ENCODE measurements at regions not wholly inside any gene's neighbourhood (a gene's known extent, or its start where the extent isn't known, plus 50 kb on each side); places are given as distances from the start of the nearest gene placed in this dataset.

GRCh38 chr20:11697055-11697454 lies 220.6 kb upstream of the BTBD3 start (continued):
- TF ChIP-seq ZNF646 (CRISPR knock-in tag; IDR thresholded peaks at IDR 0.05): no peak
- TF ChIP-seq NAIF1 (CRISPR knock-in tag; IDR thresholded peaks at IDR 0.05; ENCODE audit: borderline replicate concordance): no peak

GRCh38 chr20:11697646-11698045 lies 220.0 kb upstream of the BTBD3 start:
- no peak for FAIRE-seq

More at GRCh38 chr20:11697646-11698045, 220.0 kb upstream of the BTBD3 start:
- 0% methylated on average over 1 of the region's 1 CpG for WGBS (ENCODE audit: low lambda C conversion rate)
- BruUV-seq (replicated peaks): no TSS peak
- in situ Hi-C loops (cut with HindIII; ENCODE audit: extremely low pct_ligation_motif_present, low pct_unique_long_range_greater_than_20kb): no loop called here
- TF ChIP-seq IRX3 (CRISPR knock-in tag; IDR thresholded peaks at IDR 0.05; ENCODE audit: borderline replicate concordance, low read depth) (no peak), FOXO1 (CRISPR knock-in tag; IDR thresholded peaks at IDR 0.05) (no peak), ZNF550 (CRISPR knock-in tag; IDR thresholded peaks at IDR 0.05; ENCODE audit: borderline replicate concordance) (no peak), ZNF331 (CRISPR knock-in tag; IDR thresholded peaks at IDR 0.05) (peak; percentile 96), CREB1 (IDR thresholded peaks at IDR 0.05) (no peak), CREB1 (CRISPR knock-in tag; IDR thresholded peaks at IDR 0.05) (no peak)
- TF ChIP-seq, protein P1, sequence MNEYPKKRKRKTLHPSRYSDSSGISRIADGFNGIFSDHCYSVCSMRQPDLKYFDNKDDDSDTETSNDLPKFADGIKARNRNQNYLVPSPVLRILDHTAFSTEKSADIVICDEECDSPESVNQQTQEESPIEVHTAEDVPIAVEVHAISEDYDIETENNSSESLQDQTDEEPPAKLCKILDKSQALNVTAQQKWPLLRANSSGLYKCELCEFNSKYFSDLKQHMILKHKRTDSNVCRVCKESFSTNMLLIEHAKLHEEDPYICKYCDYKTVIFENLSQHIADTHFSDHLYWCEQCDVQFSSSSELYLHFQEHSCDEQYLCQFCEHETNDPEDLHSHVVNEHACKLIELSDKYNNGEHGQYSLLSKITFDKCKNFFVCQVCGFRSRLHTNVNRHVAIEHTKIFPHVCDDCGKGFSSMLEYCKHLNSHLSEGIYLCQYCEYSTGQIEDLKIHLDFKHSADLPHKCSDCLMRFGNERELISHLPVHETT (CRISPR knock-in tag; conservative IDR thresholded peaks at IDR 0.05): no peak
- no peak overlapping the region for H3K4me3 ChIP-seq (replicated peaks in 1 of 3; ENCODE audit: insufficient read depth in 1 of 3, low read depth in 2 of 3, low read length in 3 of 3)
- no peaks in the 10 kb centered on the region for H3K27me3 ChIP-seq (ENCODE audit: control insufficient read depth in 1 of 2, insufficient read depth in 2 of 2, low read length in 2 of 2)
- peaks cover 16% of the 10 kb centered on the region for H3K9me3 ChIP-seq (ENCODE audit: low read length)
- DNase-seq (ENCODE audit: low spot score) (no peak), ATAC-seq (no peak)
- H3K4me2 ChIP-seq (ENCODE audit: low read depth, low read length): no peak overlapping the region
- H3K9ac ChIP-seq (ENCODE audit: insufficient read depth, low read depth, low read length): no peak overlapping the region
- ChIA-PET CTCF (ENCODE audit: low intra/inter-chr PET ratio, low total read pairs) (no interaction called here), POLR2A (no interaction called here)
- H4K20me1 ChIP-seq (ENCODE audit: insufficient read depth, low read length): no peaks in the 10 kb centered on the region
- H3K27ac ChIP-seq (ENCODE audit: extremely low read length, insufficient read depth, low read length): no peak overlapping the region
- intact Hi-C loops (cut with micrococcal nuclease; ENCODE audit: unreplicated experiment): no loop called here
- H2AFZ ChIP-seq (ENCODE audit: low read length): no peak overlapping the region
- no peaks in the 10 kb centered on the region for H3K79me2 ChIP-seq (ENCODE audit: insufficient read depth, low read length)
- no peaks in the 10 kb centered on the region for H3K4me1 ChIP-seq (ENCODE audit: insufficient read depth, low read length)
- no peaks in the 10 kb centered on the region for H3K36me3 ChIP-seq (replicated peaks in 1 of 2; ENCODE audit: control insufficient read depth in 1 of 2, insufficient read depth in 2 of 2, low read length in 2 of 2)
